HG03571 (cell line): ENCODE measurements at regions not wholly inside any gene's neighbourhood (a gene's known extent, or its start where the extent isn't known, plus 50 kb on each side); places are given as distances from the start of the nearest gene placed in this dataset.
"Not testable (repeated sequence)": the region's sequence is repeated elsewhere in the genome, so short reads cannot be mapped to it uniquely, and the experiment has no call there.

Source experiments
- ATAC-seq: cut with Tn5 transposase; IDR thresholded peaks from one replicate; pipeline ENCODE4 v1.9.1; 2021; ENCODE audit not compliant: unreplicated experiment

DNA sequence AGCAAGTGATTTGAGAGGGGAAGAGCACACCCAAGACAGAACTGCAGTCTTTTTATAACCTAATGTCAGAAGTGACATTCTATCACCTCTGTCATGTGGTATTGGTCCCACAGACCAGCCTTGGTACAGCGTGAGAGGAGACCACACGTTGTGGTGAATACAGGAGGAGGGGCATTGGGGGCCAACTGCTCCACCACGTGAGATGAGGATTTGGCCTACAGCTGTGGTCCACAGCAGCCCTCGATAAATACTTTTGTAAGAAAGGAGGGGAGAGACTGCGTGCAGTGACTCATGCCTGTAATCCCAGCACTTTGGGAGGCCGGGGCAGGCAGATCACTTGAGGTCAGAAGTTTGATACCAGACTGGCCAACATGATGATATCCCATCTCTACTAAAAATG, 243.1 kb downstream of the FGFR2 start:
- no peak for ATAC-seq

DNA sequence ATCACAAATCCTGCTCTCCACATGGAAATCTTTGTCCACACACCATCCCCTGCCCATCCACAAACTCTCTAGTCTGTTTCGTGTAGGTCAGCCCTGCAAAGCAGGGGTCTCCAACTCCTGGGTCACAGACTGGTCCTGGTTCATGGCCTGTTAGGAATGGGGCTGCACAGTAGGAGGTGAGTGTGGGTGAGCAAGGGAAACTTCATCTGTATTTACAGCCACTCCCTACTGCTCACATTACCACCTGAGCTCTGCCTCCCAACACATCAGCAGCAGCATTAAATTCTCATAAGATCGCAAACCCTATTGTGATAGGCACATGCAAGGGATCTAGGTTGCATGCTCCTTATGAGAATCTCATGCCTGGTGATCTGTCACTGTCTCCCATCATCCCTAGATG, 242.1 kb downstream of the FGFR2 start:
- no peak for ATAC-seq

DNA sequence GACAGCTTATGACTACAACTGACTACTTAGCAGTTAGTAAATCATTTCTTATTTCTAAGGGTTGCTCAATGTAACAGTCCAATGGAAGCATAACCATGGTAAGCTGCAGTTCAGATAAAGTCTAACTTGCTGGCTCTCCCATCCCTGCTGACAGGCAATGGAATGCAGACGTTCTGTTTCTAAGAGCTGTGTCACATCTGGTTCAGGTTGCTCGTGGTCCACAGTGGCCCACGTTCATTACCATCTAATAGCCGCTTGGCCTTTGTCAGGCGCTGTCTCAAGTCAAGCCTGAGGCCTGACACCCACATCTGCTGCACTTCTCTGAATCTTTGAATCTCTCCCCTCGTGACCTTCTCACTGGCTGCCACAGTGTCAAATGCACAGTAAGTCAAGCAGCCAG, 240.8 kb downstream of the FGFR2 start:
- no peak for ATAC-seq

DNA sequence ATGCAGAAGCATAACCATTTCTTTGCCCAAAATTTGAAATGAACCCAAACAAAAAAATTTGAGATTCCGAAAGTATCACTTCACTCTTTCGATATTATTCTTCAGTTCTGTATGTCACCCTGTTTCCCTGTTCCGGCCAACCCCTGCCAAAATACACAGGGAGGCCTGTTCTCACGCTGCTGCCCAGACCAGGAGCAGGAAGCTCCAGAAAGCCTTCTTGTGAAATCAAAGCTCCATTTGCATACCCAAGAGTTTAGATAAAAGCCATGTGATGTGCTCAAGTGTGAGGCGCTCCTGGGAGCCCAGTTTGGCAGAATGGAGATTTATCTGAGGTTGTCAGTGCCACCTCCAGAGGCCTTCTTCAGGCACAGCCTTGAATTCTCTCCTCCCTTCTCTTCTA, 236.2 kb downstream of the FGFR2 start:
- ATAC-seq = no peak

DNA sequence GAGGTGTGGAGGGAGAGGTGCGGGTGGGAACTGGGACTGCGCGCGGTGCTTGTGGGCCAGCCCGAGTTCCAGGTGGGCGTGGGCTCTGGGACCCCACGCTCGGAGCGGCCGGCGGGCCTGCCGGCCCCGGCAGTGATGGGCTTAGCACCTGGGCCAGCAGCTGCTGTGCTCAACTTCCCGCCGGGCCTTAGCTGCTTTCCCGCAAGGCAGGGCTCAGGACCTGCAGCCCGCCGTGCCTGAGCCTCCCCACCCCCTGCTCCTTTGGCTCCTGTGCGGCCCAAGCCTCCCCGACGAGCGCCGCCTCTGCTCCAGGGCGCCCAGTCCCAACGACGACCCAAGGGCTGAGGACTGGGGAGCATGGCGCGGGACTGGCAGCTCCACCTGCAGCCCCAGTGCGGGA, 232.7 kb downstream of the FGFR2 start:
- no peak for ATAC-seq

DNA sequence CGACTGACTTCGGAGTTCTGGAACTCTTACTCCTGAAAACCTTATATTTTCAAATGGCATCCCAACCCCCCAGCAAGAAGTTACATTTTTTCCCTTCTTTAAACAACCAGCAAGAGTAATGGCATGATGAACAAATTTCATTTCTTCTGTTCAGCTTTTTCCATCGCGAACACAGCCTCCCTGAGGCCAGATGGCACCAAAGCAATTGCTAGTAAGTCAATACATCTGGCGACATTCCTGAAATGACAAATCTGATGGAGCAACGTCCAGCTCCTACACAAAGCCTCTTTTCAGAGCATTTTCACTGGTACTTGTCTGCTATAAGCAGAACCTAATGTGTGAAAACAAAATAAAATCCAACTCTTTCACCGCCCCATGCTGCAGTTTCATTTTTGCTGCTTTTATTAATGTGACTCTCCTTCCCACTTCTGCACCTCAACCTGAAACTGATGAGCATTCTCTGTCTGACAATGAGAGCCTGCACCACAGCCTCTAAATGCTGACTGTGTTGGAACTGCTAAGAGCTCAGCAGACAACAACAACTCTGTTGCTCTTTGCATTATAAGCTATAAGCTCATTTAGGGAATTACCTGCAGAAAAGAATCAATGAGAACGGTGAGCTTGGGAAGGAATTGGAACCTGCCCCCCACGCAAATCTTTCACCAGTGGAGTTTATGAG, 229.8 kb downstream of the FGFR2 start:
- ATAC-seq = no peak

DNA sequence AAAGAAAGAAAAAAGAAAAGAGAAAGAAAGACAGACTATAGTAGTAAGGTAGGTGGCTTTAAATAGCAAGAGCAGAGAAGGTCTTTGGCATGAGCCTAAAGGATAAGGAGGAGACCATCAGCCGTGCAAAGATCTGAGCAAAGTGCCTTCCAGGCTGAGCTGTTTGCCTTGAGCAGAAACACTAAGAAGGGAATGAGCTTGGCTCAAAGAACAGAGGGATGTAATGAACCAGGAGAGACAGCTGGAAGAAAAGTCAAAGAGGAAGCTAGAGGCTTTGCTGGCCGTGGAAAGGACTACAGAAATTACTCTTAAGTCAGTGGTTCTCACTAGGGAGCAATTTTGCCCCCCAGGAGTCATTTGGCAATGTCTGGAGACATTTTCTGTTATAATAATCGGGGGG, 228.6 kb downstream of the FGFR2 start:
- no peak for ATAC-seq

DNA sequence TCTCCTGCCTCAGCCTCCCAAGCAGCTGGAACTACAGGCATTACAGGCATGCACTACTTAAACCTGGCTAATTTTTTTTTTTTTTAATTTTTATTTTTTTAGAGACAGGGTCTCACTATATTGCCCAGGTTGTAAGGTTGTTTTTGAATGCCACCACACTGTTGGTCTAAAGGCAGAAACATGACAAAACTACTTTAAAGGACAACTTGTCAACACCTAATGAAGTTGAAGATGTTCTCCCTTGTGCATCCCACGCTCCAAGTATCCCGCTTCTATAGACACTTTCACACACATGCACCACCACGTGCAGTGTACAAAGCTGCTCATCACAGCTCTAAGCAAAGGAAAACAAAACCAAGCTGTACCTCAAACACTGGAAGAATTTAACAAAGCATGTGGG, 226.4 kb downstream of the FGFR2 start:
- no peak for ATAC-seq

DNA sequence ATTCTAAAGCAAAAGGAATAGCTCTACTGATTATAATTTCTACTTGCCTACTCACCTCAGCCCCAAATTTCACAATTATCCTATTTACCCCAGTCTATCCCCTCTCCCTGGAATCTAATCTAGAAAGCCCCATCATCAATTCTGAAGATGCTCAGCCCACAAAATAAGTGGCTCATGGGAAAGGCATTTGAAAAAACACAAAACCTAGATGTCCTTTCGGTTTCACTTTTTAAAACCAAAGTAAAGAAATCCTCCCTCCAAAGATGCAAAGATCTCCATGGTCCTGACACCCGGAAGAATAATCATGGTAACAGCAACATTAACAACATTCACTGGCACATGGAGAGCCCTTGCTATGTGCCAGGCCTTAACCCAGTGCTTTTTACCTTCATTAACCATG, 224.8 kb downstream of the FGFR2 start:
- no peak for ATAC-seq

DNA sequence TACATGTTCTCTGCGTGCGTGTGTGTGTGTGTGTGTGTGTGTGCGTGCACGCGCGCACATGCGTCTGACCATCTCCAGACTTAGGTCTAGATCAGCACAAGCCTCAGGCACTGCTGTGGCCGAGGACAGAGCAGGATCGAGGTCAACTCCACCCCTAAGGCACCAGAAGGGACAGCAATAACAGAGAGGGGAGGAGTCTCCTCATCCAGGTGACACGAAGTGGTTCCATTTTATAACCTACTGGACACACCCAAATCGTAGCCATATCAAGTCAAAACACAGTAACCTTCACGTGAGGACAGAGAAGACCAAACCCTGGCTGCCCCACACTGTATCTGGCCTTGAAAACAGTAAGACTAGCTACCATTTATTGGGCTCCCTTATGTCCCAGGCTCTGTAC, 224.1 kb downstream of the FGFR2 start:
- no peak for ATAC-seq

DNA sequence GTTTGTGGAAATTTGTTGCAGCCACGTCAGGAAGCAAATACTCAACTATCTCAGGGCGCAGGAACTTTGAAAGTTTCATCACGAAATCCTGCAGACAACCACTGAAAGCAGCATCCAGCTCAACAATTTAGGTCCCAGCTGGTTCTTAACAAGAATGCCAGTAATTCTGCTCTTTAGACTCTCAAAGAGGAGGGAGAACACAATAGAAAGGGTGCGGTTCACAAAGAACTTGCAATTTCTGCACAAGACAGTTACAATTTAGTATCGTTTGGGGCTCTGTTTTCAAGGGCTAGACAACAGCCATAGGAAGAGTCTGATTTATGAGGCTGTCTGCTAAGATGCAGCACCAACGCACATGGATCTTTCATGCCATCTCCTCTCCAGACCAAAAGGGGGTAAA, 223.1 kb downstream of the FGFR2 start:
- no peak for ATAC-seq

DNA sequence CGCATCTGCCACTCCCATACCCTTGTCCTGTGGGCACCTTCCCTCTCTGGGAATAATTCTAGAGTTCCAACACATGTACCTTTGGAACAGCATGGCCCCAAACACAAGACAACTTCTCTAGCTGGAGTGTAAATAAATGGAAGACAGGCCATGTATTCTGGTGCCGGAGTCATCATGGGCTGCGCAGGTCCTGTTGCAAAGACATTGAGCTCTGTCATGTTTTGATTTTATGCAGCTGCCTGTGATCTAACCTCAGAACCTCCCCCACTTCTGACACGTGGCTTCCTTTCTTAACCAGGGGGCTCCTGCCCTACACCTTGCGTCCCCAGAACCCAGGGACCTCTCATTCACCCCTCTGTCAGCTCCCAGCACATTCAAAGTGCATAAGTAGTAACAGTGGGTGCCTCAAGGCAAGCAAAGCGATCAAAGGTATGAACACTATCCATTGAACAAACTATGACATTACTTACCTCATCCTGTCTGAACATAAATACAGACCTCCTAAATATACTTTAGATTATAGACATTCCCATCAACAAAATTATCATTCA, 219.9 kb downstream of the FGFR2 start:
- ATAC-seq = no peak

DNA sequence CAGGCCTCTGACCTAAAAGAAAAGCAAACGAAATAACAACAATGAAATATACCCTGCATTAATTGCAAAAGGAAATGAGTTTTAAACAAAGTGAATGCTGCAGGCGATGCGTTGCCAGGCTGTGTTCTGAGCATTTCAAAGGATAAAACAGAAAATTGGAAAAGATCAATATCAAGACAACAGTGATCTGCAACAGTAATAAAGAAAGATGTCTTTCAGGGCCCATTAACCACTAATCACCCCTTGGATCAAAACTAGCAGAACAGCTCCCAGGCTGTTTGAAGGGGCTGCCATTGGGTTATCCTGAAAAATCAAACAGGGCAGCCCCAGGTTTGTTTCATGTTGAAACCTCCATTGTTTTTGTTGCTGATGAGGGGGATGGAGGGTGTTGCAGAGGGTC, 219.2 kb downstream of the FGFR2 start:
- no peak for ATAC-seq

DNA sequence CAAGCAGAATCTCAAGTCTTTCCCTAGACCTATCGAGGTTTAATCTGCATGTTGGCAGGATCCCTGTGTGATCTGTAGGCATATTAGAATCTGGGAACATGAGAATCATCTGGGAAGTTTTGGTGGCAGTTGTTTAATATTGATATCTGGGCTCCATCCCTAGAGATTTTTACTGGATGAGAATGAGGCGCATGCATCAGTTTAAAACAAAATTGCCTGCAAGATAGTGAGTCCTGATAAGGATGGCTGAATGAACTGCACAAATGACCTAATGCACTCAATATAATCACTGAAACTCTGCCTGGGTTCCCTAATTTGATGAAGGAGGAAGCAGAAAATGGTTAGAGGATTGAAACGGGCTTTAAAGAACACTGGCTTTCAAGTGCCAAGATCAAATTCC, 218.0 kb downstream of the FGFR2 start:
- ATAC-seq = no peak

DNA sequence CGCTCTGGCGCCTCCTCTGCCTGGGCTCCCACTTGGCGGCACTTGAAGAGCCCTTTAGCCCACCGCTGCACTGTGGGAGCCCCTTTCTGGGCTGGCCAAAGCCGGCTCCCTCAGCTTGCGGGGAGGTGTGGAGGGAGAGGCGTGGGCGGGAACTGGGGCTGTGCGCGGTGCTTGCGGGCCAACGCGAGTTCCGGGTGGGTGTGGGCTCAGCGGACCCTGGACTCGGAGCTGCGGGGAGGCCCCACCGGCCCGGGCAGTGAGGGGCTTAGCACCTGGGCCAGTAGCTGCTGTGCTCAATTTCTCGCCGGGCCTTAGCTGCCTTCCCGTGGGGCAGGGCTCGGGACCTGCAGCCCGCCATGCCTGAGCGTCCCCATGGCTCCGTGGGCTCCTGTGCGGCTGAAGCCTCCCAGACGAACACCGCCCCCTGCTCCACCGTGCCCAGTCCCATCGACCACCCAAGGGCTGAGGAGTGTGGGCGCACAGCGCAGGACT, 216.2 kb downstream of the FGFR2 start:
- not testable (repeated sequence) for ATAC-seq

DNA sequence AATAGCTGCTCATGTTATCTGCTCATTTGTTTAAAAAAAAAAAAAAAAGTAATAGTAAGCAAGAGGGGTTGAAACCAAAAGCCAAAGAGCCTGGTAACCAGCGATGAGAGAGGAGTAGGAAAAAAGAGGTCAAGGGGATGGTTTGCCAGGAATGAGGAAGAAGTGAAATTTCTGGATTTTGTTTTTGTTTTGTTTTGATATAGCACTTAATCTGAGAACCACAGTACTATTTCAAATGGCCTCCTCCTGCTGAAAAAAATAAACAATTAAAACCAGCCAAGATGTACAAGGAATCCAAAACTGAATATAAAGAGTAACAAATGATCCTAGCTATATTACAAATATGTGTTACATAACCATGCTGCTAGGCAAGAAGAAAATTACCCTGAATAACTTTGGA, 213.1 kb downstream of the FGFR2 start:
- ATAC-seq = no peak

DNA sequence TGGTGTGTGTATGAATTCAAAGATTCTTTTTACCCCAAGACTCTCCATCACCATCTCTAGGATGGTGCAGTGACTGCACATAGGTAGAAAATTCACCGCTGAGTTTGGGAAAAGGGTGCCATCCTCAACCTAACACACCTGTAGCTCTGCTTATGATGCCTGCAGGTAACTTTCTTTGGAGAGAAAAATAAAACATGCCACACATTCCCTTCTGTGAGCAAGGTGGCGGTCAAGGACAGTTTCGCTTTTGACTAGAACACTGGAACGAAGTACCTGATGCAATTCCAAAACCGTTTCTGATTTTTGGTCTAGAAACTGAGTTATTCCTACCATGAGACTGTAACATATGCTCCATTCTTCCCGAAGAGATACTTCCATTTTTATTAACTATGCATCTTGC, 205.6 kb downstream of the FGFR2 start:
- ATAC-seq = no peak

DNA sequence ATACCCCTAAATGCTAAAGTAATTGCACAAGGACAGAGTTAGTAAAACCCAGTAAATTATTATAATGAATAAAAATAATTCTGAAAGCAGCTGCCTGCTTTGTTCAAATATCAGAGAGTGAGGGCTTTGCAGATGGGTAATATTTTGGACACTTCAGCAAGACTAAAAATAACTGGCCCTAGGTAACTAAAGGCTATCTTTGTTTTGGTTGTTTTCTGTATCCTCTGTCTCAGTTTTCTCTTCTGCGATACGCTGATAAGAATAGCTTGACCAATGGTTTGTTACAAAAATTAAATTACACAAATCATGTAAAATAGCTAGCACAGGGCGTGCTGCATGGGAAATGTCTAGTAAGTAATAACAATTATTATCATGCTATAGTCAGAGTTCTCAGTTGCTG, 204.7 kb downstream of the FGFR2 start:
- no peak for ATAC-seq

DNA sequence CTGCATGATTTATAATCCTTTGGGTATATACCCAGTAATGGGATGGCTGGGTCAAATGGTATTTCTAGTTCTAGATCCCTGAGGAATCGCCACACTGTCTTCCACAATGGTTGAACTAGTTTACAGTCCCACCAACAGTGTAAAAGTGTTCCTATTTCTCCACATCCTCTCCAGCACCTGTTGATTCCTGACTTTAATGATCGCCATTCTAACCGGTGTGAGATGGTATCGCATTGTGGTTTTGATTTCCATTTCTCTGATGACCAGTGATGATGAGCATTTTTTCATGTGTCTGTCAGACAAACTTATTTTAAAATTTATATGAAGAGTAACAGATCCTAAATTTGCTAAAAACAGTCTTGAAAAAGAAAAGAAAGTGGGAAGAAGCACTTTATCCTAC, 197.7 kb downstream of the FGFR2 start:
- ATAC-seq = not testable (repeated sequence)

DNA sequence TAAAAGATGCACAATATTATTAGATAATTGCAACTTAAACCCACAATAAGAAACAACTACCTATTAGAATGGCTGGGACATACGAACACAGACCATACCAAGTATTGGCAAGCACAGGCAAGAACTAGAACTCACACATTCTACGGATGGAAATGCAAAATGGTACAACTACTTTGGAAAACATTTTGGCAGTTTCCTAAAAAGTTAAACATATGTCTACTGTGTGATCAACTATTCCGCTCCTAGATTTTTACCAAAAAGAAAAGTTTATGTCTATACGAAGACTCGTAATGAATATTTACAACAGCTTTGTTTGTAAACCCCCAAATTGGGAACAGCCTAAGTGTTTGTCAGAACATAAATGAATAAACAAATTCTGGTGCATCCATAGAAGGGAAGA, 194.7 kb downstream of the FGFR2 start:
- ATAC-seq = no peak

DNA sequence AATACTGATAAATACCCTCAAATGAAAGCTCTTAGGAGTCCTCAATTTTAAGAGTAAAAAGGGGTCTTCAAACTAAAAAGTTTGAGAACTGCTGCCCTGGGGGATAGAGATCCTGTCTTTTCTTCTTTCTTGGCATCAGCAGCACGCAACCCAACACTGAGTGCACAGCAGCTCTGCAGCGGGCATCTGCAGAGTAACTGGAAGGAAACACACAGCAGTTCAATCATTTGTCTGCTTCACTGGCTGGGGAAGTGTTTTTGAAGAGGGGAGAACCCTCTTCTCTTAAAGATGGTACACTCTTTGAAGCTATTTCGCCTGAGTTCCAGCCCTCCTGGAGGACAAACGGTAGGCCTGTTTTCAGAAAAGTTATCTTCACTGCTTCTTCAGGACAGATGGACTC, 193.6 kb downstream of the FGFR2 start:
- no peak for ATAC-seq

DNA sequence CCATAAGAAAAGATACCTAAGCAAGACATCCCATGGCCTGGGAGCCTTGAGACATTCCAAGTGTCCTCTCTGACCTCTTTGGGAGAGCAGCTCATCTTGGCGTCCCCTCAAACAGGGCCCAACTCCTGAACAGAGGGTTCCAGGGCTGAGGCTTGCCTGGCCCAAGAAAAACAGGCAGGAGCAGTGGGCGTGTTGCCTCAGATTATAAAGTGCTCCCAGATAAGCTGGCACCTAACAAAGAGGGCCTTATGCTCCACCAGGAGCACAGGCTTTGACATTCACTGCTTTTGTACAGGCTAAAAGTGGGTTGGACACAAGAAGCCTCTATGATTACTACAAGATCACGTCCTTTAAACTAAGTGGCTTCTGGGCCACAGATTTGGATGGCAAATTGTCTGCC, 193.1 kb downstream of the FGFR2 start:
- no peak for ATAC-seq

DNA sequence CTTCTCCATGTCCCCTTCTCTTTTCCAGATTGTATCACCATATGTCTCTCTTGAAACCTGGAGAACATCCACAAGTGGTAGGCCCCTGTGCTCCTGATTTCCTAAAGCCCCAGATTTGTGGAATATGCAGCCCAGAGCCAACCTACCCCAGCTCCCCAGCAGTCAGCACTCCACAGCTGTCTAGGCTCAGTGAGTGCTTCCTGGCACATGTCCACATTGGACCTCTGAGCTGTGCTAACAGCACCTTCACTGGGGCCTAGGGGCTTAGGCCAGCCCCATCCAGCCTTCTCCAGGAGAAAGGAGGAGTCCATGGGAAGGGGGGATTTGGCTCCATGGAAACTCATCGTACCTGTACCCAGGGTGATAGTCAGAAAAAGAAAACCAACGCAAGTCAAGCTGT, 192.7 kb downstream of the FGFR2 start:
- ATAC-seq = no peak
